HG02678 (cell line): ENCODE measurements at regions not wholly inside any gene's neighbourhood (a gene's known extent, or its start where the extent isn't known, plus 50 kb on each side); places are given as distances from the start of the nearest gene placed in this dataset.

Source experiments
- ATAC-seq: cut with Tn5 transposase; IDR thresholded peaks from one replicate; pipeline ENCODE4 v1.9.1; 2021; ENCODE audit warnings: mild to moderate bottlenecking, moderate library complexity; ENCODE audit not compliant: unreplicated experiment

DNA sequence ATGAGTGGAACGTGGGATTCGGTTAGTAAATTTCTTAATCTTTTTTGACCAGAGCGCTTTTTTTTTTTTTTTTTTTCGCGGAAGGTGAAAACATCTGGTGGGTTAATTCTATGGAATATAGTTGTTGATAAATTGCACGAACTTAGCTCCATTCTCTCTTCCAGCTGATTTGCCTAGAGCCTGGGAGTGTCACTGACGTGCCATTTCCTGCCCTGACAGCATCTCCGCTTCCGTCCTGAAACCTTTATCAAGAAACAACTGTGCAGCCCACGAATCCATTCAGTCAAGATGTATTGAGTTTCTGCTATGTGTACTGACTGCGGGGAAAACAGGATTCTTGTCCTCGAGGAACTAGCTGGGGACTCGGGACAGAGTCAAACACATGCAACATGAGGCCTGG lies 59.5 kb upstream of the TGM3 start:
- ATAC-seq, result no peak

DNA sequence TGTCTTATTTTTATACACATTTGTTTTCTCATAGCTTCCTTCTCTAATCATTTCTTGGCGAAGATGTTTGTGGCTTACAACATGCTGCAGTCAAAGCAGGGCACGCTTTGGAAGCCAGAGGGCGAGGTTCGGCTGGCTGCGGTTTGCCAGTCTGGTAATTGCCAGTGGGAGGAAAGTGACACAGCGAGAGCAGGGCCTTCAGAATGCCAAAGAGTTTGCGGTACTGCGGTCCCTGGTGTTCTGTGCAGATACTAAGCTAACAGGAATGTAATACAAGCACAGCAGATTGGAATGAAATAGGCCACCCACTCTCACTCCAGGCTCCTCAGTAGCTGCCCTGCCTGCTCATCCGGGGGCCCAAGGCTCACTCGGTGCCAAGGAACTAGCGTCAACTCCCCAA lies 58.7 kb upstream of the TGM3 start:
- no peak for ATAC-seq

DNA sequence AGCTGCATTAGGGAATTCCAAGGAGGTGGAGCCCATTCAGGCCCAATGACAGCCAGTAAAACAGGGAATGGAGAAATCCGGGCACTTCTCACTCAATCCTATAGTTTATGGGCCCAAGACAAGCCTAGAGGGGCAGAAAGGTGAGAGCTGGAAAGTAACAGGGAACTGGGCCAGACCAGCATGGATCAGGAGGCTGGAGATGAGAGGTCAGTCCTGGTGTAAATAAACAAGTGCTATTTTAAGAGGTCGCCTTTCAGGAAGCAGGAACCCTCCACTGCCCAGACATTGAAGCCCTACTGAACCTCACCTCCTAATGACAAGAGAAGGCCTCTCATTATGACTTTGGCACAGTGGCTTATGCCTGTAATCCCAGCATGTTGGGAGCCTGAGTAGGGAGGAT lies 57.2 kb upstream of the TGM3 start:
- ATAC-seq, result no peak

DNA sequence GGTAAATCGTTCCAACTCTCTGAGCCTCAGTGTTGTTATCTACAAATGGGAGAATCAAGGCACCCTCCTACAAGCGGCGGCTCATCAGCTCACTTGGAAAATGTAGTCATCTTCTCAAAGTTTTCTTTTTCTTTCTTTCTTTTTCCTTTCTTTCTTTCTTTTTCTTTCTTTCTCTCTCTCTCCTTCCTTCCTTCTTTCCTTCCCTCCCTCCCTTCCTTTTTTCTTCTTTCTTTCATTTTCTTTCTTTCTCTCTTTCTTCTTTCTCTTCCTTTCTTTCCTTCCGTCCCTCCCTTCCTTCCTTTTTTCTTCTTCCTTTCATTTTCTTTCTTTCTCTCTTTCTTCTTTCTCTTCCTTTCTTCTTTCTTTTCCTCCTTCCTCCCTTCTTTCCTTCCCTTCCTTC lies 55.0 kb upstream of the TGM3 start:
- no peak for ATAC-seq

DNA sequence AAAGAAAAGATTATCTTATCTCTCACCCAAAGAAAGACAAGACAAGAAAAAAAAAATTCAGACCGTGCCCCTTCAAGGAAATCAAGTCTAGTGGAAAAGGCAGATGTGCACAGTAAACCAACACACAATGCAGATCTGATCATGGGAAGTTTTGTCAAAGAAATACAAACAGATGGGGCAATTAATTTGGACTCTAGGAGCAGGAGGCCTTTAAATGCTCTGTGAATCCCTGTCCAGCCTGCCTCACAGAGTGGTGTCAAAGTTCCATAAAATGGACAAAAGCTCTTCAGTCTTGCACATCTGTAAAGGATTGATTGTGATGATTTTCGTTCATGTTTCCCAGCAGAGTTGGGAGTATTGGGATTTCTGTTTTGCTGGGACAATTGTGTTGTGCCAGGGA lies 53.1 kb upstream of the TGM3 start:
- no peak for ATAC-seq

DNA sequence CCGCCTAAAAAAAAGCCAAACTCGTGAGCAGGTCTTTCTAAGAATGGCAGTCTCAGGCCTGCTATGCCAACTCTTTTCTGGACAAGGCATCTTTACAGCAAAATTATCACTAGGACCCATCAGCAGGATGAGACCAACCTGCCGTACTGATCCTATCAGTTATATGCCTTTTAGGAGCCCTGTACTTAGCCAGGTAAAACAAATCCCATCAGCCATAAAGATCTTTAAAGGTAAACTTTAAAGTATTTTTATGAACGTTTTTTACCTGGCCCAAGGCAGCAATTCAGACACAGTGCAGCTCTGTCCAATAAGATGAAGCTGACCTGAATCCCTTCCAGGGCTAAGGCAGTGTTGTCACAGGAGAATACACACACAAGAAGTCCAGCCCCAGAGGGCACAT lies 51.3 kb upstream of the TGM3 start:
- ATAC-seq, result no peak

DNA sequence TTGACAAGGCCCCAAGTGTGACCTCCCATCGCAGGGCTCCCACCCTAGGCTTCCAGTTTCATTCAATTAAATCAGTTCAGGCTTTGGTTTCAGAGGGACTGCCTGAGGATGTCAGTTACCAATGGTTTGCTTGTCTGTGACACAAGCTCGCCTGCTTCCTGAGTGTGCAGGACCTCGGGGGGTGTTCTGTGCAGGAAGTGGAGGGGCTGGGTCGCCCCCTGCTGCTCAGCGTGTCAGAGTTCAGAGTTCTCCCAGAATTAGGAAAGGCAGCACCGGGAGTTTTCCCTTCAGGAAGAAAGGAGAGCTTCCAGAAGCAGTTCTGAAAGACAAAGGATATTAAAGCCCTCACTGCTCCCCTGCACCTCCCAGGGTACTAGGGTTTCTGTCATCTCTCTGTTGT lies 50.8 kb upstream of the TGM3 start:
- no peak for ATAC-seq

DNA sequence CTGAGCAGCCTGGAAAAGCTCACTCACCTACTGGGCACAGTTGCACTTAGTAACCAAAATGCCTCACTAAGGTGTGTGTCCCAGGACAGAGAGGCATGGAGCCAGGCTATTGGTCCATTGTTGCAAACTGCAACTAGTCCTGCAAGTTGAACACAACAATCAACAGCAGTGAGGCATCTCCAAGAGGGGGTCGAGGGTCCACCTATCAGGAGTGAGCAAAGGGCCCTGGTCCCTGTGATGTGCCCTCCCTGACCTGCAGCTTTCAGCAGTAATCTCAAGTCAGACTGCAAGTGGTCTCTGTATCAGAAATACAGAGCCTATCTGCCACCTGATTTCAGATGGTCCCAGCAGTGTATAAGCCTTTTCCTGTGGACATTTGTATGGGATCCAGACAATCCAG lies 50.2 kb upstream of the TGM3 start:
- no peak for ATAC-seq
